ENCODE measurements at regions not wholly inside any gene's neighbourhood (a gene's known extent, or its start where the extent isn't known, plus 50 kb on each side); places are given as distances from the start of the nearest gene placed in this dataset.
A peak's percentile ranks its signal among the peaks of the same experiment; 100 is the strongest.

DNA sequence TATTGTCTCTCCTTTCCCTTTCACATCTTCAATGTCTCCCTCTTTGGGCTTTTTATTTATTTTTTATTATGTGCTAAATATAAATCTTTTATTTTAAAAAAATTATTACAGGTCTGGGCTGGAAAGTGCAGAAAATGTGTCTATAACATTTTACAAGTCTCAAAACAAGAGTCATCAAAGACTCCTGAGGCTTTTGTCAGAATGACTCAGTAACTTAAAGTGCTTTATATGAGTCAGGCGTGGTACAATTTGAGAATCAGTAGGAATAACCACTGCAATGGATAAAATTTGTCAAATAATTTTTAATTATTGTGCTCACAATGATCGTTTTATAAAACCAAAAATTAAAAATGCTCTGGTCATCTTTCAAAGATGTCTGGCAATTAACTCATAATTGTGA, 193.9 kb downstream of the MMUT start:
- WGBS, 2 experiments (ENCODE audit: low coverage in 1 of 2, low lambda C conversion rate in 2 of 2, missing lambda C conversion rate in 2 of 2), result 1 to 4% methylated on average over 2 of the region's 2 CpGs
- in situ Hi-C loops (cut with MboI), result no loop called here
- DNase-seq, result peak; percentile 63

GRCh38 chr6:49264909-49265308, 198.1 kb downstream of the MMUT start:
- no peak for DNase-seq
- H3K4me3 ChIP-seq, result no peak overlapping the region
- H4K20me1 ChIP-seq (ENCODE audit: insufficient read depth), result no peaks in the 10 kb centered on the region
- H3K27ac ChIP-seq, result no peak overlapping the region
- TF ChIP-seq EZH2 (IDR thresholded peaks at IDR 0.05; ENCODE audit: insufficient read depth, poor library complexity, severe bottlenecking), result no peak
- no peak for TF ChIP-seq EZH2phosphoT487 (IDR thresholded peaks at IDR 0.05; ENCODE audit: insufficient read depth, low read depth)
- in situ Hi-C loops (cut with MboI), result no loop called here
- H3K79me2 ChIP-seq (ENCODE audit: insufficient read depth), result no peaks in the 10 kb centered on the region
- no peak overlapping the region for H3K4me2 ChIP-seq (ENCODE audit: unreplicated experiment)
- H2AFZ ChIP-seq, result no peak overlapping the region
- H3K27me3 ChIP-seq (replicated peaks; ENCODE audit: insufficient read depth), result no peaks in the 10 kb centered on the region
- WGBS, 2 experiments (ENCODE audit: low coverage in 1 of 2, low lambda C conversion rate in 2 of 2, missing lambda C conversion rate in 2 of 2), result 35 to 39% methylated on average over 8 of the region's 8 CpGs
- H3K9me3 ChIP-seq (ENCODE audit: low read depth), result no peaks in the 10 kb centered on the region
- no peak overlapping the region for H3K9ac ChIP-seq
- H3K36me3 ChIP-seq (ENCODE audit: low read depth), result no peaks in the 10 kb centered on the region
- no peaks in the 10 kb centered on the region for H3K4me1 ChIP-seq (ENCODE audit: insufficient read depth)
- no peaks in the 10 kb centered on the region for H3F3A ChIP-seq (ENCODE audit: insufficient read depth)
- H3K9me2 ChIP-seq (ENCODE audit: insufficient read depth), result no peaks in the 10 kb centered on the region

More for the DNA sequence above, 193.9 kb downstream of the MMUT start:
- Histone ChIP-seq H3K4me2 (ENCODE audit: unreplicated experiment) (no peak overlapping the region), H3K27ac (no peak overlapping the region), H2AFZ (no peak overlapping the region), H3K9me3 (ENCODE audit: low read depth) (no peaks in the 10 kb centered on the region), H3K9ac (no peak overlapping the region), H3K27me3 (replicated peaks; ENCODE audit: insufficient read depth) (no peaks in the 10 kb centered on the region), H3K9me2 (ENCODE audit: insufficient read depth) (no peaks in the 10 kb centered on the region), H3K4me3 (no peak overlapping the region), H3K79me2 (ENCODE audit: insufficient read depth) (no peaks in the 10 kb centered on the region), H3F3A (ENCODE audit: insufficient read depth) (no peaks in the 10 kb centered on the region), H3K4me1 (ENCODE audit: insufficient read depth) (no peaks in the 10 kb centered on the region), H4K20me1 (ENCODE audit: insufficient read depth) (no peaks in the 10 kb centered on the region), H3K36me3 (ENCODE audit: low read depth) (no peaks in the 10 kb centered on the region)
- no peak for TF ChIP-seq EZH2 (IDR thresholded peaks at IDR 0.05; ENCODE audit: insufficient read depth, poor library complexity, severe bottlenecking)
- TF ChIP-seq EZH2phosphoT487 (IDR thresholded peaks at IDR 0.05; ENCODE audit: insufficient read depth, low read depth), result no peak

- no peak for TF ChIP-seq EZH2 (IDR thresholded peaks at IDR 0.05; ENCODE audit: insufficient read depth, poor library complexity, severe bottlenecking)
- Histone ChIP-seq H3F3A (ENCODE audit: insufficient read depth) (no peaks in the 10 kb centered on the region), H3K36me3 (ENCODE audit: low read depth) (no peaks in the 10 kb centered on the region), H2AFZ (no peak overlapping the region), H3K9ac (no peak overlapping the region), H3K9me3 (ENCODE audit: low read depth) (no peaks in the 10 kb centered on the region), H3K9me2 (ENCODE audit: insufficient read depth) (no peaks in the 10 kb centered on the region), H3K4me3 (no peak overlapping the region), H3K4me1 (ENCODE audit: insufficient read depth) (no peaks in the 10 kb centered on the region), H3K4me2 (ENCODE audit: unreplicated experiment) (no peak overlapping the region), H3K79me2 (ENCODE audit: insufficient read depth) (no peaks in the 10 kb centered on the region), H3K27me3 (replicated peaks; ENCODE audit: insufficient read depth) (no peaks in the 10 kb centered on the region), H4K20me1 (ENCODE audit: insufficient read depth) (no peaks in the 10 kb centered on the region), H3K27ac (no peak overlapping the region)
- no peak for DNase-seq
- 31 to 33% methylated on average over 7 of the region's 7 CpGs for WGBS, 2 experiments (ENCODE audit: low coverage in 1 of 2, low lambda C conversion rate in 2 of 2, missing lambda C conversion rate in 2 of 2)
- in situ Hi-C loops (cut with MboI), result no loop called here
These were observed 198.6 kb downstream of the MMUT start for GRCh38 chr6:49264496-49264895.

GRCh38 chr6:49257549-49257948, 205.5 kb downstream of the MMUT start:
- H3K4me1 ChIP-seq (ENCODE audit: insufficient read depth), result no peaks in the 10 kb centered on the region
- no peak for DNase-seq
- H3F3A ChIP-seq (ENCODE audit: insufficient read depth), result no peaks in the 10 kb centered on the region
- in situ Hi-C loops (cut with MboI), result no loop called here
- no peak for TF ChIP-seq EZH2phosphoT487 (IDR thresholded peaks at IDR 0.05; ENCODE audit: insufficient read depth, low read depth)
- TF ChIP-seq EZH2 (IDR thresholded peaks at IDR 0.05; ENCODE audit: insufficient read depth, poor library complexity, severe bottlenecking), result no peak
- H3K4me2 ChIP-seq (ENCODE audit: unreplicated experiment), result no peak overlapping the region
- H3K79me2 ChIP-seq (ENCODE audit: insufficient read depth), result no peaks in the 10 kb centered on the region
- no peak overlapping the region for H2AFZ ChIP-seq
- no peak overlapping the region for H3K4me3 ChIP-seq
- no peaks in the 10 kb centered on the region for H3K36me3 ChIP-seq (ENCODE audit: low read depth)
- 7 to 13% methylated on average over 3 of the region's 3 CpGs for WGBS, 2 experiments (ENCODE audit: low coverage in 1 of 2, low lambda C conversion rate in 2 of 2, missing lambda C conversion rate in 2 of 2)
- H3K9me3 ChIP-seq (ENCODE audit: low read depth), result no peaks in the 10 kb centered on the region
- no peaks in the 10 kb centered on the region for H3K9me2 ChIP-seq (ENCODE audit: insufficient read depth)
- H3K27me3 ChIP-seq (replicated peaks; ENCODE audit: insufficient read depth), result no peaks in the 10 kb centered on the region
- H4K20me1 ChIP-seq (ENCODE audit: insufficient read depth), result no peaks in the 10 kb centered on the region
- H3K9ac ChIP-seq, result no peak overlapping the region
- H3K27ac ChIP-seq, result no peak overlapping the region

GRCh38 chr6:49255335-49255734, 207.7 kb downstream of the MMUT start:
- Histone ChIP-seq H3K4me2 (ENCODE audit: unreplicated experiment) (no peak overlapping the region), H3K9me2 (ENCODE audit: insufficient read depth) (no peaks in the 10 kb centered on the region), H2AFZ (no peak overlapping the region), H3K79me2 (ENCODE audit: insufficient read depth) (no peaks in the 10 kb centered on the region), H3K36me3 (ENCODE audit: low read depth) (no peaks in the 10 kb centered on the region), H3K4me3 (no peak overlapping the region), H3K4me1 (ENCODE audit: insufficient read depth) (no peaks in the 10 kb centered on the region), H4K20me1 (ENCODE audit: insufficient read depth) (no peaks in the 10 kb centered on the region), H3K27ac (no peak overlapping the region), H3K9ac (no peak overlapping the region), H3F3A (ENCODE audit: insufficient read depth) (no peaks in the 10 kb centered on the region), H3K27me3 (replicated peaks; ENCODE audit: insufficient read depth) (no peaks in the 10 kb centered on the region), H3K9me3 (ENCODE audit: low read depth) (no peaks in the 10 kb centered on the region)
- TF ChIP-seq EZH2 (IDR thresholded peaks at IDR 0.05; ENCODE audit: insufficient read depth, poor library complexity, severe bottlenecking) (no peak), EZH2phosphoT487 (IDR thresholded peaks at IDR 0.05; ENCODE audit: insufficient read depth, low read depth) (no peak)
- DNase-seq, result no peak
- in situ Hi-C loops (cut with MboI), result no loop called here
- 26 to 28% methylated on average over 3 of the region's 3 CpGs for WGBS, 2 experiments (ENCODE audit: low coverage in 1 of 2, low lambda C conversion rate in 2 of 2, missing lambda C conversion rate in 2 of 2)

Measured in GM23248 (cell line).